Activated T-cell treated with anti-CD3 and anti-CD28 coated beads, Interleukin-2, amount 50 U/mL, for 1 hour (primary cell): ENCODE measurements at regions not wholly inside any gene's neighbourhood (a gene's known extent, or its start where the extent isn't known, plus 50 kb on each side); places are given as distances from the start of the nearest gene placed in this dataset.
"Not testable (repeated sequence)": the region's sequence is repeated elsewhere in the genome, so short reads cannot be mapped to it uniquely, and the experiment has no call there.

Experiments
- DNase-seq: peaks from one replicate; pipeline ENCODE4 v3.0.0-alpha.2; 2020

DNA sequence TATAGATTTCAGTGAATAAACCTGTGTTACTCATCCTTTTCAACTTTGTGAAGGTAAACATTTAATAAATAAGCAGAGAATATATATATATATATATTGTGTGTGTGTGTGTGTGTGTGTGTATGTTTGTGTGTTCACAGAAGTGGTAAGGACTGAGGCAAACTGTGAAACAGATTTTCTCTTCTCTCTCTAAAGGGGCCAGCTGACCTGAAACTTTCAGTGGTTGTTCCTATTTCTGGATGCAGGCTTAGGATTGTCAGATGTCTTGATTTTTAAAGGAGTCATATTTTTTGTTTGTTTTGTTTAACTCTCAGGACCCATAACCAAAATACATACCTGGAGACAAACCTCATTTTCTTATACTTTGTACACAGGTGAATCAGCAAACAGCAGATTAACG lies 714.9 kb upstream of the MEF2C start:
- no peak for DNase-seq

DNA sequence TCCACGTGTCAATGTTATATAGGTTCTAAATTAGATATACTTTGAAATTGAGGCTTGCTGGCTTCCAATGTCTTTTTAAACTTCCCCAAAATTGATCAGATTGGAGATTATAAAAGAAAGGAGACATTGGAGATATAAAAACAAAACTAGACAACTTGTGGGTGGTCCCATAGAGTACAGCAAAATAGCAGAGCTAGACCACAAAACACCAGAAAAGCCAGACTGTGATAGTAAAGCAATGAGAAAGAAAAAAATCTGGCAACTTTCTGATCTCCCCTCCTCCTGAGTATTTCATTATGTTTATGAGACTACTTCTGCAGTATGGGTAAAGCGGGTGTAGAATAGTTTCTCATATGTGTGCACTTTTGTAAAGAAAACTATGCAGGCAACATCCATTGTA lies 713.8 kb upstream of the MEF2C start:
- DNase-seq = no peak

DNA sequence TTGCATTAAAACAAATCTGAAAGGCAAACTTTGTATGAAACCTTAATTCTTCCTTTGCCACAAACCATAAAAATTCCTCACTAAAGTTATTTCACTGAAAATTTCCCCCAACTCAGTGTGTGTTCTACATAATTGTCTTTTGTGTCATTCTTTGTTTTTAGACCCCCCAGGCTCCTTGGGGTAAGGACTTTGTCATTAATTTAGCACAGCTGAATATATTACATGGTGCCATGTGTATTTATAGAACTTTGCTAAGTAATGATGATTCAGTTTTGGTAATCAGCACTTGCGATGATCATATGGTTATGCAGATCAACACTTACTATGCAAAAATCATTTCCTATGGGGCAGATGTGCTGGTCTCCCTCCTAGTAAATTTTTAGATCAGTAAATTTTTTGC lies 712.1 kb upstream of the MEF2C start:
- DNase-seq = no peak

DNA sequence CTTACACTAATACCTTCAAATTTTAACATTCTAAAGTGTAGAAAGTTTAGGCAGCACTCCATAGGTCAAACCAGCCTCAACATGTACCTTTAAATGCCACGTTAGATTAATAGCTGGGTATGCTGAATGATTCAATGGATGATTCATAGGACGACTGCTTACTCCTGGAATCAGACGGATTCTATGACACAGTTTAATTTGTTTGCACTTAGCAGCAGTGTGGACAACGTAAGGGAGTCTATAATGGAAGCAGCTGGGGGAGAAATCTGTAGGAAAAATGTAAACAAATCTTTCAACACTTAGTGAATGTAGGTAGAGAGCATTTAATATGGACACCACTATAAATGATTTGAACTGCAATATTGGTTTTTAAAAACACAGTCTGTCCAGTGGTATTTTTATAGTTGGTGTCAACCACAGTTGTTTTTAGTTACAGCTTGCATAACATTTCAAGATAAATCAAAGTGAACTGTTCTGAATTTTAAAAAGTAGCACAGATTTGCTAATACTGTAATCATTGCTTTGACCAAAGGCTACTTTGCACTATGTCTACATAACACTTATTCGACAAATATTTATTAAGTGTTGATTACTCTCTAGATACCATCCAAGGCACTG lies 701.5 kb upstream of the MEF2C start:
- DNase-seq = no peak

DNA sequence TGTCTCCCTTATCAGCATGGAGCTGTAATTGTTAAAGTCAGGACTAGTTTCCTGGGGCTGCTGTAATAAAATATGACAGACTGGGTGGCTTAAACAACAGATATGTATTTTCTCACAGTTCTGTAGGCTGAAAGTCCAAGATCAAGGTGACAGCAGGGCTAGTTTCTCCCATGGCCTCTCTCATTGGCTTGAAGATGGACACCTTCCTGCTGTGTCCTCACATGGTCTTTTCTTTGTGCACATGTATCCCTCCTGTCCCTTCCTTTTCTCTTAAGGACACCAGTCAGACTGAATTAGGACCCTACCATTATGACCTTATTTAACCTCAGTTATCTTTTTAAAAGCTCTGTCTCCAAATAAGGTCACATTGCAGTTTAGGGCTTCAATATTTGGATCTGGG lies 700.5 kb upstream of the MEF2C start:
- DNase-seq = no peak

DNA sequence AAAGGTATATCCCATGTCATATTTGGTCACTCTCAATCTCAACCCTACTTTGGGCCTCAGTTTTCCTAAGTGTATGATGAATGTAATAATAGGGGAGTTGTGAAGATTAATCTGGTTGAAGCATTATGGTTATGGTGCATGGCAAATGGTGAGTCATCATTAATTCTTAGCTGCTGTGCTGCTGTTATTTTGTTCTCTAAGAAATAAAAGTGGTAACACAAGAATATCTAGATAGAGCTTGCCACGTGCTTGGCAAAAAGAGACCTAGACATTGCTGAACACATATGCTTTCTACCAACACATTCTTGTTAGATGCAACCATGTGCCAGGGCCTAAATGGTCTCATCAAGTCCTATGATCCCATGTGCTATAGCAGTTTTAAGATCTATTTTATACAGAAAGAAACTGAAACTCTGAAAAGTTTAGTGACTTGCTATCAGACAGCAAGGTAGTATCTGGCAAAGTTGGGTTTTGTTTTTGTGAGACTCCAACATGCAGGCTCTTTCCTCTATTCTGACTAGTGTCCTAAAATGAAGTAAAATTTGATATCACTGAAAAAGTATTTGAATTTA lies 699.9 kb upstream of the MEF2C start:
- no peak for DNase-seq

DNA sequence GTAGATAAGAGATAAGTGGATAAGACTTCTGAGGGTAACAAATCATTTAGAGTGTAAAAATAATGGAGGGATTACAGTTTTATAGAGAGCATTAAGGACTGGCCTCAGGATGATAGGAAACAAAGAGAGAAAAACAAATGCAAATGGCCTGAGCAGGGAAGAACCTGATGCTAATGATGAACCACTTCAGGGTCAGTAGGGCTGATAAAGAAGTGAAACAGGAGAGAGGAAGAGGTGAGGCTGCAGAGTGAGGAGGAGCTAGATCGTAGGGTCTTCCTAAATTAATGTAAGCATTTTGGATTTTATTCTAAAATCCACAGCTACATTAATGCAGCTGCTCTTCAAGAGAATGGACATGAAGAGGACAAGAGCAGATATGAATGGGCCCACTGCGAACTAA lies 698.0 kb upstream of the MEF2C start:
- no peak for DNase-seq

DNA sequence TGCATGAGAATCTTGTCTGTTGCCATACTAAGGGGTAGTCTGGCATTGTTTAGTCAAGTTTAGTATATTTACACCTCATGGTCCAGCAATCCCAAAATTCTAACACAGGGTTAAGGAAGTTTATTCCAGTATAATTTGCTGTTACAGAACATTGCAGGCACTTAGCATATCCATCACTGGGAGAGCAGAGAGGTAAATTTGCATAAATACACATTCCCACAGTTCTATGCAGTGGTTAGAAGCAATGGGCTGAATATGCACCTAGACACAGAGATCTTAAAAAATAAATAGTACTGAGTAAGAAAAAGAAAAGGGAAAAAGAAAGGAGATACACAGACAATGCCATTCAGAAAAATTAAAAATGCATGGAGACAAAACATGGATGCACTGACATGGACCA lies 692.3 kb upstream of the MEF2C start:
- DNase-seq = no peak

DNA sequence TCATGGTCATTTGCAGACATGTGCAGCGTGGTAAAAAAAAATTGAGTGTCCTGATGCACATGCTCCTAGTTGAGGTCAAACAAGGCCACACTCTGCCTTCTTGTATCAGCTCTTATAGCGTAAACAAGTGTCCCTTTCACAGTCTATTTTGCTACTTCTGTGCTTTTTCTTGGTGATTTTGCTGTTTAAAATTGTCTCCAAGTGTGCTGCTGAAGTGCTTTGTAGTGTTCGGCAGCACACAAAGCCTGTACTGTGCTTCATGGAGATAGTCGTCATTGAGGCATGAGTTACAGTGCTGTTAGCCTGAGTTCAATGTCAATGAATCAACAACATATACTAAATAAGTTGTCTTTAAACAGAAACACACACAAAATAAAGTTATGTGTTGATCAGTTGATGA lies 690.4 kb upstream of the MEF2C start:
- DNase-seq = no peak

DNA sequence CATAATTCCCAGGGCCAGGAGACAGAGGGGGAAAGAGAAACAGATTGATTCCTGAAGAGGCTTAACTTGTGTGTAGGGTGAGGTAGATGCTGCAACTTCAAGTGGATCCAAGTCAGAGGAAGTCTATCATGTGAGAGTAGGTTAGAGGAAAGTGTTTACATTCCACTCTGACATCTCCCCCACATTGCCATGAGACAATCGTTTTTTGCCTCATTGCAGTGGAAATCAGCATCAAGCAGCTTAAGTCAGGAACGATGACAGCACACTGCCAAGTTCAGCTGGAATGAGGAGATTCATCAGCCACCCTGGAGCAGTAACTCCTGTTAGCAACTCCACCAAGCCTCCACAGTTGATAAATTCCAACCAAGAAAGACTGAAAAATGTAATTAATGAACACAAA lies 689.7 kb upstream of the MEF2C start:
- DNase-seq = no peak

DNA sequence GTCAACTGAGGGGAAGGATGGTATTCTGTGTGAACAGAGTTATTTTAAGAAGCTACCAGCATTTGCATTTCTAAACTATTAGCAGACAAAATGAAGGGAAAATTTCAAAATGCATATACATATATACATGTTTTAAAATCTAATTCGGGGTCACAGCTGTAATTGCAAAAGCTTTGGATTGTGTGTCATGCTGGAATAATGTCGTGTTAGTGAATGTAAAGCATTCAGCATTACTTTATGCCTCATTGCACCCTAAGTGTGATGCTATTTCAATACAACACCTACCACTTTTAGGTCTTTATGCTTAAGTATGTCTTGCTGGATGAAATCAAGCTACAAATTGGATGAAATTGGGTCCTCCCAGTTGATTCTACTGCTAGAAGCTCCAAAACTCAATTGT lies 687.6 kb upstream of the MEF2C start:
- DNase-seq = no peak

DNA sequence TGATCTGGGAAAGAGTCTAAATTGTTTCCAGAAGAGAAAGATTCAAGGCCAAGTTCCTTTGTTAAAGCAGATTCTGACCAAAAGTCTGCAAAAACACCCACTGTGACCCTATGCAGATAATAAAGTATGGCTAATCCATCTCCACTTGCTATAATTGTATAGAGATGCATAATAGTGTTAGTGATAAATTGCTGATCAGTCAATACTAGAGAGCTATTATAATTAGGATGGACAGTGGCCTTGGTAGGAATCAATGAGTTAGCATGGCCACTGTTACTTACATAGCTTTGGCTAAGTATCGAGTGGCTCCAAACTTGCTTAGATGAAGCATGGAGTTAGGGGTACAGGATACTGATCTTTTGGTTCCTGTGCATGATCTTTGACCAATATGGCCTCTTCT lies 683.4 kb upstream of the MEF2C start:
- DNase-seq = no peak

DNA sequence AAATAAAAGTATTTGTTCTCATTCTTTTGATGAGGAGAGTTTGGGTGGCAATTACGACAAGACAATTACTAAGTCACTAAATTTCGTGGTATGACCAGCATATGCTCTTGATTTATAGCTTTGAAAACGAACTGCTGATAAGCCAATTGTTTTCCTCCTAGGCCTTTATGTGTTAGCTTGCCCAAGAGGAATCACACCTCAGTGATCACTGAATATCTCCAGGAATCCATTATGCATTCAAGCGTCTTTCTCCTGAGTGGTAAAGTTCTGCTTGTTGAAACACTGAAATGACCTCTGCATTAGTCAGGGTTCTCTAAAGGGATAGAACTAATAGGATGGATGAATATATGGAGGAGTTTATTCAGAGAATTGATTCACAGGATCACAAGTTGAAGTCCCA lies 677.7 kb upstream of the MEF2C start:
- DNase-seq = no peak

DNA sequence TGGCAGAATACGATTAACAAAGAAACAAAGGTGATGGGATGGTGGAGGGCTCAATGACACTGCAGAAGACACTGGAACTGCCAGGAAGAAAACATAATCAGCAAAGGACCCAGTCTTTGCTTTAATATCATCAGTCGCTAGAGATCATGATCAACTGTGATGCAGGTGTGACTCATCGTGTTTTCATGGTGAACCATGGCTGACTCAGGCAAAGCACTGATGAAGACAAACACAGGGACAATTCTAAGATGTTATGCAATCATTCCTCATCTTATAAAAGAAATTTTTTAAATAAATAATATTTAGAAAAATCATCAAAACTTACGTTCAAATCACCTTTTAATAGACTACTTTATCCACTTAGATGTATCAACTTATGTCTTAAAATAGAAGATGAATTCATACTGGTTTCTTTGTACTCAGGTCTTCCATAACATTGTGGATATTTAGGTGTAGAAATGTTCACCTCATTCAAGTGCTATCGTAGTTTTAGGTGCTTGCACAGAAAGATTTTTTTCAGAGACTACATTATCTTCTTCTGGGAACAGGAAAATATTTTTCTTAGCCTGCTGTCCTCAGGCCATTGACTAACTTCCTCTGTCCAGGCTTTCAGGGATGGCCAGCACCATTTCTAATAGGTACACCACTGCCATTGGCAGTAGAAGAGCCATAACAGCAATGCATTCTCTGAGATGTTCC lies 673.4 kb upstream of the MEF2C start:
- DNase-seq = no peak

DNA sequence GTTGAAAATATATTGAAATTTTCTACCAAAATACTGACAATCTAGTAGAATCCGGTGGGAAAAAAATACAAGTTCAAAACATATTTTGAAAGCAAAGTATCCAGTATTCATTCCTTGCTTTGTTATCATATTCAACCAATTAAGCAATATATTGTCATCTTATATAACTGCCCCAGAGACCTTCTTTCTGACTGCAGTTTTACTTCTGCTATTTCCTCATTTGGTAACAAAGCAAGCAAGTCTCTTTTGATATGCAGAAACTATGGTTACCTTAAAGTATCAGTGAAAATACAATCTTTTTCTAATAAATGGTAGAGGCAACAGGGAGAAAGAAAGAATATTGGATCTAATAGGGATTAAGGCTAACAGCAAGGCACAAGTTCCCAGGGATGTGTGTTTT lies 663.7 kb upstream of the MEF2C start:
- no peak for DNase-seq

DNA sequence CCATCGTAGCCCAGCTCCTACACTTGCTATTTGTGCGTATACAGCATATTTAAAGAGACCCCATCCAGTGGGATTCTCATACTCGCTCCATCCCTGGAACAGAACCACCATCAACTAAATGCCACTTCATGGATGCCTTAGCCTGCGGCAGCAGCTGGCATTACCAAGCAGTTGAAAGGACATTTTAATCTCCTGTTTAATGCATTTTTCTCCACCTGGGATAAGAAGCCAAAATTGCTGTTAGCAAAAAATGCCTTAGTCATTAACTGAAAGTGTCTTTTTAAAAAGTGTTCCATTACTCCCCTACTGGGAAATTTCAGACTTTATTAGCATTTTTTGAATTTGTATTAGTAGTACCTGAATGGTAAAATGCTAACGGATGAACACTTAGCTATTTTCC lies 662.6 kb upstream of the MEF2C start:
- DNase-seq = no peak

DNA sequence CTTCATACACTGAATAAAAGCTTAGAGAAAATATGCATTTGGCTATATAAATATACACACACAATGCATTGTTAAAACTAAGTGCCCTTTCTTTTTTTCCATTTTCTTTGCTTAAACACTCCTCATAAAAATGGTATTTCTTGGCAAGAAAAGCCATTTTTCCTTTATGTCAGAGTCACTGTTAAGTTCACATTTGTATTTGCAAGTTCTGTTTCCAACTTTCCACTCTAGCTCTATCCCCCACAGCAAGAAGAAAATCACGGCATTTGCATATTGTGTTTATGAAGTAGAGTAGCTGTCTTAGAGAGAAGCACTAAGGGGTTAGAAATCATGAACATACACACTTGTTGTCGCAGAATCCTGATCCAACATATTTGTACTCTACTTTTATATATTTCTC lies 662.1 kb upstream of the MEF2C start:
- no peak for DNase-seq

DNA sequence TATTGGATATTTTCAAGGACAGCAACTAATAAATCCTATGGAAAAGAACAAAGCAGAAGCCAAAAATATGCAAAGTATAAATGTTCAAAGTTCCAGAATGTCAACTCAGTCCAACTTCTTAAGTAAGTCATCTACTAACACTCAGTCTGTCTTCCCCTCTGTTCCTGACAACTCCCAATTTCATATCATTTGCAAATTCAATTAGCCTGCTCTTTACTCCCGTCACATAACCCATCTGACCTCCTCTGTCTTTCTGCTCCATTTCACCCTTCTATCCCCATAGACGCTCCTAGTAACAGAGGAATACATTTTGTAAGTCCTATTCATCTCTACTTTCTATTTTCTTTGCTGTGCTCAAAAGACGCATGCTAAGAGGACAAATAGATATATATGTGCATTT lies 659.8 kb upstream of the MEF2C start:
- no peak for DNase-seq

DNA sequence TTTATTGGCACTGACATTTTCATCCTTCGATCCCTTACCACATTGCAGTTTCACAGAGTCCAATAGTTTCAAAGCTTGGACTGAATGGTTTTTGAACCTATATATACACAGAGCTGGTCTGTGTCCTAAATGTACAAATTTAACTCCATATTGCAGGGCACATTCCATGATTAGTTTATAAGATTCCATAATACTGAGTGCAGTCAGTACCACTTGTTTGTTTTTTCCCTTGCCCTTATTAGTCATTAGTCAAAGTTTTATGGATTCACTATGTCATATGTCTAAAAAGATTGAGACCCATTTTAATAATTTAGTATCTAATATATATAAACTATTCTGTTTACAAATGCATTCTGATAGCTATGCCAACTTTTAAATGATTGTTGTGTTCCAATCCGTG lies 654.8 kb upstream of the MEF2C start:
- no peak for DNase-seq

DNA sequence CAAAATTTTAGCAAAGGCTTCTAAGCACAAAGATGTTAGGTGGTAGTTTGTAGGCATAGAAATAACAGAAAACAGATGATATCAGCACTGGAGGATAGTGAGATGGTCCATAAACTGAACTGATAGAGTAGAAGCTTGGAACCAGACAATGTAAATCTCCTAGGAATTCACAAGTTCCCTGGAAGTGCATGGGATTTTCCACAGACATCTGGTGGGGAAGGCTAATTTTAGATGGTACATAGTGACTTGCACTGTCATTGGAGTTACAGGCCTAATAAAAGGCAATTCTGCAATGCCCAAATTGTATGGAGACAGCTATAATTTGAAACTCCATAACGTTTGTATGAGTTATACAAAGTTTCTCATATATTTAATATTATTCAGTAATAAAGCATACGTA lies 653.0 kb upstream of the MEF2C start:
- no peak for DNase-seq

DNA sequence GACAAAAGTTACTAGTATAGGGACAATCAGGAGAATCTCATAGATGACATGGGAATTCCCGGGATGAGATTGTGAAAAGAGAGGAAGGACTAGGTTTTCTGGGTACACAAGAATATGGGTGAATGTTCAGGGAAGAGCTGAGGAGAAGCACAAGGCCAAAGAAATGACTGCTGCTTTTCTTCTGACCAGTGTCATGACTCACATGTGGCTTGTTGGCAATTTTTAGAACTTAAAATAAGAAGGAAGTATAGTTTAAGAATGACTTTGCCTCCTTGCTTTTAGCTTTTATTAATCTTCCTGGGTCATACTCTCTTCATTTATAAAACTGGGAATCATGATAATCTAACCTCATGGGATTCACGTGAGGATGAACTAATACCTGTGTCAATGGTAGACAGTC lies 652.4 kb upstream of the MEF2C start:
- DNase-seq = no peak

DNA sequence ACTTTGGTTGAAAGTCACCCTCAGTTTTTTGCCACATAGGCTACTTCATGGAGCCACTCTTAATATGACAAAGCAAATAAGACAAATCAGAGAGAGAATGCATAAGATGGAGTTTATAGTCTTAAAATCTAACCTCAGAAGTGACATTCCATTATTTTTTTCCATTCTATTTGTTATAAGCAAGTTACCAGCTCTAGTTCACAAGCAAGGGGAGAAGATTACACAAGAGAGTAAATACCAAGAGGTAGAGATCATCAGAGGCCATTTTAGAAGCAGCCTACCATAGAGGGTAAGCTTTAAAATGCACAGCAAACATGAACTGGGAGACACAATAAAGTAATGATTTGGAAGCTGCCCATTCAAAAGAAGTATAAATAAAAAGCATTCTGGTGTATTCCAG lies 651.3 kb upstream of the MEF2C start:
- no peak for DNase-seq

DNA sequence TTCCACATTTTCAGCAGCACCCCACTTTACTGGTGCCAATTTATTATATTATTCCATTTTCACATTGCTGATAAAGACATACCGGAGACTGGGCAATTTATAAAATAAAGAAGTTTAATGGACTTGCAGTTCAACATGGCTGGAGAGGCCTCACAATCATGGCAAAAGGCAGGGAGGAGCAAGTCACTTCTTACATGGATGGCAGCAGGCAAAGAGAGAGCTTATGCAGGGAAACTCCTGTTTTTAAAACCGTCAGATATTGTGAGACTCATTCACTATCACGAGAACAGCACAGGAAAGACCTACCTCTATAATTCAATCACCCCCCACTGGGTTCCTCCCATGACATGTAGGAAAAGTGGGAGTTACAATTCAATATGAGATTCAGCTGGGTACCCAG lies 641.8 kb upstream of the MEF2C start:
- DNase-seq = no peak

DNA sequence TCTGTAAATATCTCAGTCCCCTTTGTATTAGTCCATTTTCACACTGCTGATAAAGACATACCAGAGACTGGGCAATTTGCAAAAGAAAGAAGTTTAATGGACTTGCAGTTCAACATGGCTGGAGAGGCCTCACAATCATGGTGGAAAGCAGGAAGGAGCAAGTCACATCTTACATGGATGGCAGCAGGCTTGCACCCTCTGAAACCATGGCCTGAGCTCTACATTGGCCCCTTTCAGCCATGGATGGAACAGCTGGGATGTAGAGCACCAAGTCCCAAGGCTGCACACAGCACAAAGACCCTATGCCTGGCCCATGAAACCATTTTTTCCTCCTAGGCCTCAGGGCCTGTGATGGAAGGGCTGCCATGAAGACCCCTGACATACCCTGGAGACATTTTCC lies 640.9 kb upstream of the MEF2C start:
- not testable (repeated sequence) for DNase-seq

DNA sequence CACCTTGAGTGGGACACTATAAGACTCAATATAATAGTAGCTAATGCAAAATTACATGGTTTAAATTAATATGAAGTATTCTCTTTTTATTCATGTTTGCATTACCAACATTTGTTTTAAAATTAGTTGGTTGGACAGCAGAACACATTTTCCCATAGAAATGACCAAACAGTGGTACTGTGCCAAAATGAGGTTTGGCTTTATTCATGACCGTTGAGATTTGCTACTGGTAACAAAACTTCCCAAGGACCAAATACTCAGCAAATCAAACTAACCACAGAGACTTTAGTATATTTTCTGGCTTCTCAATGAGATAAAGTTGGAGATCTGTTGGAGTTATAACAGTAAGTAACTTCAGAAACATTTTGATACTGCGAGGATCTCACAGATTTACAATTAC lies 637.8 kb upstream of the MEF2C start:
- no peak for DNase-seq
